ENCODE measurements at regions not wholly inside any gene's neighbourhood (a gene's known extent, or its start where the extent isn't known, plus 50 kb on each side); places are given as distances from the start of the nearest gene placed in this dataset.

GRCh38 chr11:130666781-130667251, 218.4 kb downstream of the ADAMTS15 start:
- TF ChIP-seq CTCF (IDR thresholded peaks at IDR 0.05; ENCODE audit: low read depth, low read length) = peak; percentile 9; the same call in 1 of the 2 replicates
- DNase-seq (ENCODE audit: extremely low read depth, low read depth) = no peak

GRCh38 chr11:130668751-130669150, 220.3 kb downstream of the ADAMTS15 start:
- TF ChIP-seq CTCF (IDR thresholded peaks at IDR 0.05; ENCODE audit: low read depth, low read length) = no peak
- DNase-seq (ENCODE audit: extremely low read depth, low read depth) = no peak

GRCh38 chr11:130670200-130670599, 221.8 kb downstream of the ADAMTS15 start:
- no peak for TF ChIP-seq CTCF (IDR thresholded peaks at IDR 0.05; ENCODE audit: low read depth, low read length)
- DNase-seq (ENCODE audit: extremely low read depth, low read depth) = no peak

- no peak for TF ChIP-seq CTCF (IDR thresholded peaks at IDR 0.05; ENCODE audit: low read depth, low read length)
- peak; percentile 89 for DNase-seq (ENCODE audit: extremely low read depth, low read depth)
Observed at GRCh38 chr11:130671801-130672700, 223.6 kb downstream of the ADAMTS15 start.

- DNase-seq (ENCODE audit: extremely low read depth, low read depth) = no peak
- TF ChIP-seq CTCF (IDR thresholded peaks at IDR 0.05; ENCODE audit: low read depth, low read length) = no peak
Observed at GRCh38 chr11:130672911-130673310, 224.5 kb downstream of the ADAMTS15 start.

- no peak for TF ChIP-seq CTCF (IDR thresholded peaks at IDR 0.05; ENCODE audit: low read depth, low read length)
- DNase-seq (ENCODE audit: extremely low read depth, low read depth) = no peak
Observed at GRCh38 chr11:130673698-130674097, 225.3 kb downstream of the ADAMTS15 start.

GRCh38 chr11:130674686-130675308, 226.4 kb downstream of the ADAMTS15 start:
- DNase-seq (ENCODE audit: extremely low read depth, low read depth) = no peak
- no peak for TF ChIP-seq CTCF (IDR thresholded peaks at IDR 0.05; ENCODE audit: low read depth, low read length)

Measured in AG09319 (cell line).